IPS-18c (cell line): ENCODE measurements at regions not wholly inside any gene's neighbourhood (a gene's known extent, or its start where the extent isn't known, plus 50 kb on each side); places are given as distances from the start of the nearest gene placed in this dataset.

Source experiments
- H3K4me3 ChIP-seq: 2 replicates; pipeline ENCODE4 v1.7.0; 2013; ENCODE audit warnings: low read depth, mild to moderate bottlenecking, low read length, moderate library complexity; ENCODE audit not compliant: insufficient read depth
- H3K9me3 ChIP-seq: one replicate; pipeline ENCODE4 v1.6.1; 2013; ENCODE audit warnings: mild to moderate bottlenecking, low read length, moderate library complexity; ENCODE audit not compliant: control insufficient read depth, insufficient read depth

DNA sequence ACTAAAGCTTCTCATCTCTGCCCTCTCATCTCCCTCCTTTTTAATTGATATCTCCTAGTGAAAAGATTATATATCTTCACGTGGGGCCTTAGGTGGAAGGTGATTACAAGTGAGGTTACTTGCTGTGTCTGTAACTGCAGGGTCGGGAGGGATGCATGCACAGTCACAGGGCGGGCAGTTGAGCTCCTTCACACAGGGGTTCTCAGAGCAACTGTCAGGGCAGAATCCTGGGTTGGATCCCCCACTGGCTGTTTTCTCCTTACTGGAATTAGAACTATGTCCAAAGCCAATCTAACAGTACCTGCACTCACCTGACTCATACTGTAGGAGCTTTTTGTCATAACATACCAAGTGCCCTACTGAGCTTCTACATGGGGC is 141.1 kb downstream of the AASDH start:
- Histone ChIP-seq H3K4me3 (no peak overlapping the region), H3K9me3 (no peaks in the 10 kb centered on the region)

DNA sequence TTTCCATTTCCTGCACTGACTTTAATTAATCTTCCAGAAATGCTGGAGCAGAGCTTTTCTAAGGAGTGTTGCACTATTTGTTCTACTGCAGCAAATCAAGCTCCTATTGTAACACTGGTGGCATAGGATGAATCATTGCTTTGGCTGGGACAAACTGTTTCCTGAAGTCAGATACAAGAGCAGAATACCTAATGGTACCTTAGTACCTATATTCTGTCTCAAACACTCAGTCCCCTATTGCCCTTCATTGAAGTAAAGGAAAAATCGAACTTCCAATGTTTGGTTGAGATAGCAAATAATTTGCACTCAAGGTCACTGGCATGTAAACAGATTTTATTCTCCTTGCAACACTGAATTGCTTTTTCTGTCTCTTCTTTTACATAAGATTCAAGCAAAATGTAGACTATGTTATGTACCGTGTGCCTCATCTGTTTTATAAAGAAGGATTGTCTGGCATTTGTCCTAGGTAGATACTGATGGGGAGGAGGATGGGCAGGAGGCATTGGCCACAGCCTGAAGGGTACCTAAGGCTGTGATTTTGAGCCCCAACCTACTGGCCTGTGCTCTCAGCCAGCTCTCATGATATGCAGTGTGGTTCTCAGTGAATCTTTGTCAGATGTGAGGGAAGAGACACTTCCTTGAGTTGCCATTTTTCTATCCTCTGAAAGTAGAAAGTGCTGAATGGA is 141.6 kb downstream of the AASDH start:
- H3K4me3 ChIP-seq, result no peak overlapping the region
- no peaks in the 10 kb centered on the region for H3K9me3 ChIP-seq

DNA sequence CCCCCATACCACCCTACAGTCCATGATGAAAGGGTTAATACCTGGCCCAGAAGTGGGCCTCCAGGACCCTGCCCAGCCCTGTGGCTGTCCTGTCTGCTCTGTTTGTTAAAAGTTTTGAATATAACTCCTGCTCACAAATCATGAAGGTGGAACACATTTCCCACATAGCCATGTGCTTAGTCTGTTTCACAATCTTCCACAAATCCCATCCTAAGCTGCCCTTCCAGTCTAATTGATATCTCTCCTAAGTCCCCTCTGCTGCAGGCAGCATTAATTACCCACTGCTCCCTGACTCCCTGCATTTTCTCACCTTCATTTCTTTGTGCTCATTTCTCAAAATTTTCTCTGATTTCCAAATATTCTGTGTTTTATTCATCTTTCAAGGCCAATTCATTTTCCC is 142.6 kb downstream of the AASDH start:
- no peaks in the 10 kb centered on the region for H3K9me3 ChIP-seq
- no peak overlapping the region for H3K4me3 ChIP-seq

DNA sequence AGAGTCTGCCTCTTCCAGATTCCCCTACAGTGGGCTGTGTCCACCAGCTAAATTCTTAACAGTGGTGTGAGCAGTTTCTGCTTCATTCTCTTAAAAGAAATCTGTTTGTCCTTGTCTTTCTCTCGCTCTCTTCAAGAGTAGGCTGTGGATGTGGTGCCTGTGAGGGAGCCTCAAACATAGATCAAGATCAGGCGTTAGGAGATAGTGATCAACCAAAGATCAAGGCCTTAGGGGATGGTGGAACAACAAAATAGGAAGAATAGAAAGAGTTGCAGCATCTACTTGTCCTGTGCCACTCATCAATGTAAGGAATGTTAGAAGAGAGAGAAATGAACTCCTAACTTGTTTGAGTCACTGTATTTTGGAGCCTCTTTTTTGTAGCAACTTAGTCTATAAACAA is 144.2 kb downstream of the AASDH start:
- Histone ChIP-seq H3K4me3 (no peak overlapping the region), H3K9me3 (no peaks in the 10 kb centered on the region)

GRCh38 chr4:56241500-56241899 is 145.8 kb downstream of the AASDH start:
- H3K4me3 ChIP-seq, result no peak overlapping the region
- no peaks in the 10 kb centered on the region for H3K9me3 ChIP-seq

GRCh38 chr4:56240554-56241174 is 146.6 kb downstream of the AASDH start:
- no peaks in the 10 kb centered on the region for H3K9me3 ChIP-seq
- H3K4me3 ChIP-seq, result no peak overlapping the region

DNA sequence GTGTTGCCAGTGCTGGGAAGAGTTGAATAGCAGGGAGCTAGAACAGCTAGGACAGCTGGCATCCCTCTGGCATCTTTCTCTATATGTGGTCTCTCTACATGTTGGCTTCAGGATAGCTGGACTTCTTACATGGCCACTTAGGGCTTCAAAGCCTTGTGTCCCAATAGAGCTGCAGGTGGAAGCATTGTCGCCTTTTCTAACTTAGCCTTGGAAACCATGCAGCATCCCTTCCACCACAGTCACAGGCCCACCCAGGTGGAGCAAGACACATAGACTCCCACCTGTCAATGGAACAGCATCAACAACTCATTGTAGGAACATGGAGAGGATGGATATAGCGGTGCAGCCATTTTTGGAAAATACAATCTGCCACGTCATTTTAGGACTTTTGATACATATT is 149.0 kb downstream of the AASDH start:
- H3K9me3 ChIP-seq, result no peaks in the 10 kb centered on the region
- H3K4me3 ChIP-seq, result no peak overlapping the region

DNA sequence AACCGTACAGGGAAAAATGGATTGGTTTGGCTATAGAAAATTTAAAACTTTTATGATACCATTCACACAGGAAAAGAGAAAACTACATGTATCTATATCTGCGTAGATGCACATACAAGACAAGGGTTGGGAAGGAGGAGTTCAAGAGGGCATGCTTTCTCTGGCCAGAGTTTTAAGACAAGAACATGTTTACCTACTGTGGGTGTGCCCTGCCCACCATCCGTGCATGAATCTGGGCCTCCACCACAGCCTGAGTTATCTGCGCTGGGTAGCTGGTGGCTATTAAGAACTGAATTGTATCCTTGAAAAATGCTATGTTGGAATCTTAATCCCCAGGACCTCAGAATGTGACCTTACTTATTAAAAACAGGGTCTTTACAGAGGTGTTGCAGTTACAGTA is 151.6 kb downstream of the AASDH start:
- Histone ChIP-seq H3K9me3 (no peaks in the 10 kb centered on the region), H3K4me3 (no peak overlapping the region)

GRCh38 chr4:56235011-56235410 is 152.3 kb downstream of the AASDH start:
- H3K9me3 ChIP-seq, result no peaks in the 10 kb centered on the region

DNA sequence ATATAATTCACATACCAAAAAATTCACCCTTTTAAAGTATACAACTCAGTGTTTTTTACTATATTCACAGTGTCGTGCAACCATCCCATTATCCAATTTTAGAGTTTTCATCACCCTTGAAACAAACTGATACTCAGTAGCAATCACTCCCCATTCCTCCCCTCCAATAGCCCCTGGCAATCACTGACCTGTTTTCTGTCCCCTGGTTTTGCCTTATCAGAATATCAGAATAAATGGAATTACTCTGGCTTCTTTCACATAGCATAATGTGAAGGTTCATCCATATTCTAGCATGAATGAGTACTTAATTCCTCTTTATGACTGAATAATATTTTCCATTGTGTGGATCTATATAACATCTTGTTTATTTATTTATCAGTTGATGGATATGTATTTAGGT is 153.2 kb downstream of the AASDH start:
- Histone ChIP-seq H3K4me3 (no peak overlapping the region), H3K9me3 (no peaks in the 10 kb centered on the region)

More at GRCh38 chr4:56235011-56235410, 152.3 kb downstream of the AASDH start:
- no peak overlapping the region for H3K4me3 ChIP-seq

GRCh38 chr4:56231410-56231809 is 155.9 kb downstream of the AASDH start:
- H3K4me3 ChIP-seq, result no peak overlapping the region
- no peaks in the 10 kb centered on the region for H3K9me3 ChIP-seq

GRCh38 chr4:56229947-56230346 is 157.3 kb downstream of the AASDH start:
- Histone ChIP-seq H3K9me3 (no peaks in the 10 kb centered on the region), H3K4me3 (no peak overlapping the region)

- Histone ChIP-seq H3K9me3 (no peaks in the 10 kb centered on the region), H3K4me3 (no peak overlapping the region)
Observed at GRCh38 chr4:56227301-56227835, 159.9 kb downstream of the AASDH start.

GRCh38 chr4:56226579-56226978 is 160.7 kb downstream of the AASDH start:
- H3K9me3 ChIP-seq, result no peaks in the 10 kb centered on the region
- no peak overlapping the region for H3K4me3 ChIP-seq

DNA sequence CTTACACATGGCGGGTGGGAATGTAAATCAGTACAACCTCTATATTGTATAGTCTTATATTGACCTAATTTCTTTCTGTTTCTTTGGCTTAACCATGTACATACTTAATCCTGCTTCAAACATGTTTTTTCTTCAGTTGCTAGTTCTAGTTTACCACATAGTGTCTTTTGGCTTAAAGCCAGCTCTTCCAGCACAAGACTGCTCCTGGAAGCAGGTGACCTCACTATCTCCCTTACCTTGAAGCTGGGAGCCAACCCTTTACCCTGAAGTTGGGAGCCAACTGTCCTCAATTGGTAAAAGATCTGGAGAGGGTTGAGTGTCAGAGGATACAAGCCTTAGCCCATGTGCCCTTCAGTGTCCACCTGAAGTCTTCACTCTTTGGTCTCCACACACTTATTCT is 162.7 kb downstream of the AASDH start:
- H3K4me3 ChIP-seq, result no peak overlapping the region
- H3K9me3 ChIP-seq, result peaks cover 2% of the 10 kb centered on the region

GRCh38 chr4:56222514-56222913 is 164.8 kb downstream of the AASDH start:
- no peak overlapping the region for H3K4me3 ChIP-seq
- H3K9me3 ChIP-seq, result peaks cover 2% of the 10 kb centered on the region

- Histone ChIP-seq H3K4me3 (no peak overlapping the region), H3K9me3 (peaks cover 2% of the 10 kb centered on the region)
Observed at GRCh38 chr4:56220261-56220660, 167.0 kb downstream of the AASDH start.

DNA sequence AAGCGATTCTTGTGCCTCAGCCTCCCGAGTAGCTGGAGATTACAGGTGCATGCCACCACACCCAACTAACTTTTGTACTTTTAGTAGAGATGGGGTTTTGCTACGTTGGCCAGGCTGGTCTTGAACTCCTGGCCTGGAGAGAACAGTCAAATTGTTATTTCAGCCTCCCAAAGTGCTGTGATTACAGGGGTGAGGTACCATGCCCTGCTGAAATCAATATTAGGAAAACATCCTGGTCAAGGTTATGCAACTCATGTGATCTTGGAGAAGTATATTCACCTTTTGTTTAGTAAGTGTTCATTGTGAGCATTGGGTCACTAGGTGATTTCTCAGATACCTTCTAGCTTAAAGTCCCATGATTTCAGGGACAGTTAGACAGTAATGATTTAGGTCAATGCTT is 167.8 kb downstream of the AASDH start:
- peaks cover 2% of the 10 kb centered on the region for H3K9me3 ChIP-seq

More for the DNA sequence above, 167.8 kb downstream of the AASDH start:
- H3K4me3 ChIP-seq, result no peak overlapping the region
